ENCODE measurements at regions not wholly inside any gene's neighbourhood (a gene's known extent, or its start where the extent isn't known, plus 50 kb on each side); places are given as distances from the start of the nearest gene placed in this dataset.
"Not testable (repeated sequence)": the region's sequence is repeated elsewhere in the genome, so short reads cannot be mapped to it uniquely, and the experiment has no call there.

DNA sequence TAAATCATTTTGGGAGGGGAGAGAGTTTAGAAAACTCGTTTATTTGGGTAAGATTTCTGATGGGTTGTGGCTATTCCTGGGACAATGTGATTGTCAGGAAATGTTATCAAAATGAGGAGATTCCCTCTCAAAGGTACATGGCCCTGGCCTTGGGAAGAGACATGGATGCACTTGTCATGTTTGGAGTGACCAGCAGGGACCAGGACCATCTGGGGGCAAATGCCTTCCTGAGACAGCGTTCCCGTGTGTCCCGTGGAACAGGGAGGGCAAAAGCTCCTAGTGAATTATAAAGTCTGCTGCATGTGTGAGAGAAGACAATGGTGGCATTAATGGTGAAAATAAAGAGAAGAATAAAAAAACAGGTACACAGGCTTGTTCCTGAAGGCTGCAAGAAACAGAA is 317.3 kb downstream of the ZNF536 start:
- H3K9me3 Mint-ChIP-seq = peaks cover 0 to 2% (median 0%) of the 10 kb centered on the region in 7 donors

DNA sequence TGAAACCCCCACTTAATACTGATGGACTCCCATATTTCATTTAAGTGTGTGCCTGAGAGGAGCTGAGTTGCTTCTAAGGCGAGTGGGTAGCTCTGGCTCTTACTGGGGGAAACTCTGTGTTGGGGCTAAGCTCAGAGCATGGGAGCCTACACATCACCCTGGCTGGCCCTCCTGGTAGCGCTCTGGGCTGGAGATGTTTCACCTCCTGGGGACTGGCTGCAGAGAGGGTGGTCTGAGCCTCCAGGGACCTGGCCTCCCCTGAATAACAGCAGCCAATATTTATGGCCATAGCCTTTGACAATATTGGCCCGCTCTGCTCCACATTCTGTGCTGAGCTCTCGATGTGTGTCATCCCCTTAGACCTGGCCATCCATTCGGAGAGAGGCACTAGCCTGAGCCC is 316.5 kb downstream of the ZNF536 start:
- peaks cover 54 to 80% (median 59%) of the 10 kb centered on the region in 3 donors for H3K27me3 Mint-ChIP-seq
- H3K36me3 Mint-ChIP-seq = no peaks in the 10 kb centered on the region
- H3K4me1 Mint-ChIP-seq = peaks cover 0 to 7% (median 0%) of the 10 kb centered on the region in 3 donors
- ATAC-seq (ENCODE audit: low read depth in 2 of 2) = no peak
- DNase-seq = no peak
- peaks cover 0 to 2% (median 0%) of the 10 kb centered on the region in 7 donors for H3K9me3 Mint-ChIP-seq
- no peak overlapping the region for H3K4me3 Mint-ChIP-seq
- no peak overlapping the region for H3K27ac Mint-ChIP-seq

More for the DNA sequence above, 317.3 kb downstream of the ZNF536 start:
- Mint-ChIP-seq H3K27me3 (peaks cover 52 to 84% (median 61%) of the 10 kb centered on the region in 3 donors), H3K27ac (no peak overlapping the region), H3K36me3 (no peaks in the 10 kb centered on the region), H3K4me3 (no peak overlapping the region), H3K4me1 (peaks cover 0 to 7% (median 0%) of the 10 kb centered on the region in 3 donors)
- DNase-seq (no peak), ATAC-seq (ENCODE audit: low read depth in 2 of 2) (no peak)

DNA sequence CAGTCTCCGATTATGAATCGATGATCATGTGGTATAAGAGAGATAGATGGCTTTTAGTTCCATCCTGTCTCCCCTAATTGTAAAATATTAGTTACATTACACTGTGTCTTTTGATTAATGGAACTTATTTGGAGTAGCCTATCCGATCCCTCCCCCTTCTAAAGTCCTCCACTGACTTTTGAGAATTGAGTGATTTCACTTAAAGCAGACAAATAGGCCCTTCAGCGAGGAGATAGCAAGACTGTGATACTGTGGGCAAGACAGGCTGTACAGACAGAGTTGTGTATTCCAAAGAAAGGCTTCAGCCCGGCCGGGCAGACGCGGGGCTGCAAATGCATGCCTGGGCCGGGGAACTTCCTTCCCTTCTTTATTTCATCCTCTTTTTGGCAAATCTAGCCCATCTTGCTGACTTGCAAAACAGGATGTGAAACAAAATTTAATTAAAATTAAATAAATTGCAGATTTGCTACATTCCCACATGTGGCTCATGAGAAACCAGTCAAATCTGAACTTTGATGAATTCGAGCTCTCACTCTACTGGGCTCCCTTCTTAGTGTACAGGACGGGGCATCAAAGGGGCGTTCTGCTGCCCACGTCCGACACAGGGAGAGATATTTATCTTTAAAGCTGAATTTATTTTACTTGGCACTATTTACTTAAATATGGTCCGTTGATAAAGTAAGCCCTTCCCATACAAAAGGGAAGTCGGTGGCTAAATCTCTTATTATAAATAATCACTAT is 314.8 kb downstream of the ZNF536 start:
- Mint-ChIP-seq H3K9me3 (peaks cover 0 to 2% (median 0%) of the 10 kb centered on the region in 7 donors), H3K27ac (no peak overlapping the region), H3K36me3 (no peaks in the 10 kb centered on the region), H3K4me1 (peaks cover 0 to under 1% (median 0%) of the 10 kb centered on the region in 3 donors), H3K27me3 (peaks cover 52 to 68% (median 57%) of the 10 kb centered on the region in 3 donors), H3K4me3 (no peak overlapping the region)
- no peak for ATAC-seq (ENCODE audit: low read depth in 2 of 2)
- DNase-seq = no peak

DNA sequence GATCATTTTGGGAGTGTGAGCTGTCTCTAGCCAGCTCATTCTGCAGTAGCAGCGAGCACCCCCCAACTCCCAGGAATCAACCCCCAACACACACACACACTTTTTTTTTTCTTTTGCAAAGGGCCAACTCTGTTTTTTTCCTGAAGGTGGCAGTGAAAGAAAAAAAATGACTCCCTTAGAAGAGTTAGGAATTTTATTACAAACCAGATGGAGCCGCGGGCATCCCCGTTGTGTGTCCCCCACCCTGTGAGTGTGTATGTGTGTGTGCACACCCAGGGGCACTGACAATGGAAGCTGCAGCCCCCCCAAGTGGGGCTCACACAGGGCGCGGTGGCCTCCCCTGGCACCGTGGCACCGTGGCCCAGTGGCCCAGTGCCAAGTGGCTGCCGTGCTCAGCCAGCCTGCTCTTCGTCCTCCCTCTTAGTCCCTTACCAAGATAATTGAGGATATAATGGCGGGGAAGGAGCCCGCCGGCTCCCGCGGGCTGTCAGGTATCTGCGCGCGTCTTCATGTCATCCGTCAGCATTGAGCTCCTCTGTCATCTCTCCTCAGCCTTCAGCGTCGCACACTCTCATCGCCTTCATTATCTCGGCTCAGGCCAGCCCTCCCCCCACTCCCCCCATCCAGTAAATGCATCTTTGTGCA is 314.1 kb downstream of the ZNF536 start:
- peaks cover 0 to 2% (median 0%) of the 10 kb centered on the region in 7 donors for H3K9me3 Mint-ChIP-seq
- ATAC-seq (ENCODE audit: low read depth in 2 of 2) (no peak), DNase-seq (no peak)
- H3K4me3 Mint-ChIP-seq = no peak overlapping the region
- H3K27me3 Mint-ChIP-seq = peaks cover 48 to 61% (median 52%) of the 10 kb centered on the region in 3 donors
- H3K27ac Mint-ChIP-seq = no peak overlapping the region
- H3K36me3 Mint-ChIP-seq = no peaks in the 10 kb centered on the region
- no peaks in the 10 kb centered on the region for H3K4me1 Mint-ChIP-seq

DNA sequence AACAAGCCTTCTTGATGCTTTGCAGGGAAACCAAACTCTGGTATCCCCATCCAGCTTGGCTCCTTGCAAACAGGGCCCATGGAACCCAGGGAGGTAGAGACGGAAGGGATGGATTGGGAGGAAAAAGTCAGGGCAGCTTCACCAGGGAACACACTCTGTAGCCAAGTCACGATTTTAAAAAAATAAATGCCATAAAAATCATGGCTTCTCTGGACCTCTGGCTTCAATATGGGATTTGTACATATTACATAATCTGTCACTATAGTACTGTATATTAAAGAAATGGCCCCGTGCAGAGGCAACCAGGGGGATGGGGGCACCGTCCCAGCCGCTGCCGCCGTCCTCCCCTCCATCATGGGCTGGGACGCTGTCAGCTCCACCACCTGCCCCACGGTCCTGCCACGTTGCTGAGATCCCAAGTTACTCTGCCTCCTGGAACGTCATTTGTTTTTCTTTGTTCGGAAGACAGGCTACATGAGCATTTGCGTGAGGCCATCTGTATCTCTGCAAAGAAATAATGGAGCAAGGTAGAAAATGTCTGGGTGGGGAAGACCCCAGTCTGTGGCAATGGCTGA is 313.3 kb downstream of the ZNF536 start:
- Mint-ChIP-seq H3K4me3 (no peak overlapping the region), H3K9me3 (peaks cover 0 to 2% (median 0%) of the 10 kb centered on the region in 7 donors), H3K27me3 (peaks cover 42 to 53% (median 50%) of the 10 kb centered on the region in 3 donors), H3K4me1 (no peaks in the 10 kb centered on the region), H3K27ac (peak overlapping the region in 1 of 6 donors; percentile 5), H3K36me3 (no peaks in the 10 kb centered on the region)
- ATAC-seq (ENCODE audit: low read depth in 2 of 2) = no peak
- no peak for DNase-seq

DNA sequence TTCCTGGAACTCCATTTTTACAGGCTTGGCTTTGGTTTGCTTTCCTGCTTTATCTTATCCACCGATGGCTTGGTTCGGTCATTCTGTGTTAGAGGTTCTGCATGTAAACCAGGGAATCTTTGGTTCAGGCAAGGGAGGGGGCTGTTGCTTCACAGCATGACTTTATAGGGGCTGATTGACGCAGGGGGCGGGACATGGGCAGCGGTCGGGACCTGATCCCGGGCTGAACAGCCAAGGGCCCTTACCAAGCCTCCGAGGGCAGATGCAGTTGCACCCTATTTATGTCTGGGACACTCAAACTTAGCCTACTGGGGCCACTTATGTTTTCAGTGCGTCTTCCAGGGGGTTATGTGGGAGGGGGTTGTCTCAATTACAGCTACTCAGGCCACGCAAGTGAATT is 312.4 kb downstream of the ZNF536 start:
- no peak for DNase-seq
- Mint-ChIP-seq H3K9me3 (peaks cover 0 to 2% (median 0%) of the 10 kb centered on the region in 7 donors), H3K27me3 (peaks cover 37 to 47% (median 44%) of the 10 kb centered on the region in 3 donors), H3K4me3 (no peak overlapping the region), H3K27ac (no peak overlapping the region), H3K4me1 (no peaks in the 10 kb centered on the region), H3K36me3 (no peaks in the 10 kb centered on the region)
- no peak for ATAC-seq (ENCODE audit: low read depth in 2 of 2)

DNA sequence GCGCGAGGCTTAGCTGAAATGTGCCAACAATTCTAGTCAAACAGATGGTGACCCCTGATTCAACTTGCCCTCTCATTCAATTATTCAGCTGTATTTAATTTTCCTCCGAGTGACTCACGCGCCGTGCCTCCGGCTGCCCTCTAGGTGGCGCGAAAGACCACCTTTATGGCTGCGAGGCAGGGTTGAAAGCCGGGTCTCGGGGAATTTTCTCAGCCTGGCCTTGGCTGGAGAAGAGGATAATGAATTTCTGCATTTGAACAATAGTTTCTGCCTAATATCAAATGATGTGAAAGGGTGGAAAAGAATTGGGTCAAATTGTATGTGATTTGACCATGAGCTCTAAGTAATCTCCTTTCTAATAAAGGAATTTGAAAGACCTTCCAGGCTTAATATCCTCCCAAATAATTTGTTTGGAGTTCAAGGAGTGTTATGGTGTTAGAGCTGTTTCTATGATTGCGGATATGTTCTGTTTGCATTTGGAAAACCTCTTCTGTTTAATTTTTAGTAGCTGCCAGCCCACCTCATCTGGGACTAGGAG is 310.9 kb downstream of the ZNF536 start:
- ATAC-seq (ENCODE audit: low read depth in 2 of 2) = no peak
- Mint-ChIP-seq H3K36me3 (no peaks in the 10 kb centered on the region), H3K4me1 (no peaks in the 10 kb centered on the region), H3K27ac (no peak overlapping the region), H3K27me3 (peaks cover 26 to 41% (median 35%) of the 10 kb centered on the region in 3 donors), H3K9me3 (no peaks in the 10 kb centered on the region), H3K4me3 (no peak overlapping the region)
- DNase-seq = no peak

DNA sequence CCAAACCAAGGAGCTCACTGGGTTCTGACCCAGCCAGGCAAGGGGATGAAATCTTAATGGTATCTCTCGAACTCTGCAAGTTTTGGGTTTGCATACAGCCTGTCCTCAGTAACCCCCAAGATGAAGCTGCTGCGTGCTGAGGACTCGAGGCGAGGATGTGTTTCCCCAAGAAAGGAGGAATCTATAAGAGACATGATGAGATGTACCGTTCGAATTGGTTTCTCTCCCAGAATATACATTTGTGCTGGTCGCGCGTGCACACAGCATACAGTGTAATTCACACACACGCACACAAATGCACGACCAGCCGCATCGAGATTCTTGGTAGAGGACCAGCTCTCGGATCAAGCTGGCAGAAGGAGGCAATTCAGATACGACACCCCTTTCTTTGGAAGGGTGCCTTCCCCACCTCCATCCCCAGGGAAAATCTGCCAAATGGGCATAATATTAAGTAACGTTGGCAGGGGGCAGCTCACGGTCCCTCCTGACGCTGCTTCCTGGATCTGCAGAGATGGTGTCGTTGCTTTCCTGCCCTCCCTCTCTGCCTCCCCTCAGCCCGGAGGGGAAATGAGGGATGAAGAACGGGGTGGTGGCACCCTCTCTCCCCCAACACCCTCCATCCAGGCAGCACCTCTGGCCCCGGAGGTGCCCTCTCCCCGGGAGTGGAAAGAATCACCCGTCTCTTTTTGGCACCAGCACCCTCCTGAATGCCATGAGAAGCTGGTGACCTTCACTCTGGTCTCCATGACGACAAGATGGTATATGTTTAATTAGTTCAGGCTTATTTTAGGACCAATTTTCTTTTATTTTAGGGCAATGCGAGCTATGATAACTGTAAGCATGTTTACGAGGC is 310.2 kb downstream of the ZNF536 start:
- Mint-ChIP-seq H3K36me3 (no peaks in the 10 kb centered on the region), H3K4me1 (no peaks in the 10 kb centered on the region), H3K27ac (no peak overlapping the region), H3K9me3 (no peaks in the 10 kb centered on the region), H3K27me3 (peaks cover 22 to 47% (median 33%) of the 10 kb centered on the region in 3 donors), H3K4me3 (no peak overlapping the region)
- ATAC-seq (ENCODE audit: low read depth in 2 of 2) = no peak
- DNase-seq = no peak

DNA sequence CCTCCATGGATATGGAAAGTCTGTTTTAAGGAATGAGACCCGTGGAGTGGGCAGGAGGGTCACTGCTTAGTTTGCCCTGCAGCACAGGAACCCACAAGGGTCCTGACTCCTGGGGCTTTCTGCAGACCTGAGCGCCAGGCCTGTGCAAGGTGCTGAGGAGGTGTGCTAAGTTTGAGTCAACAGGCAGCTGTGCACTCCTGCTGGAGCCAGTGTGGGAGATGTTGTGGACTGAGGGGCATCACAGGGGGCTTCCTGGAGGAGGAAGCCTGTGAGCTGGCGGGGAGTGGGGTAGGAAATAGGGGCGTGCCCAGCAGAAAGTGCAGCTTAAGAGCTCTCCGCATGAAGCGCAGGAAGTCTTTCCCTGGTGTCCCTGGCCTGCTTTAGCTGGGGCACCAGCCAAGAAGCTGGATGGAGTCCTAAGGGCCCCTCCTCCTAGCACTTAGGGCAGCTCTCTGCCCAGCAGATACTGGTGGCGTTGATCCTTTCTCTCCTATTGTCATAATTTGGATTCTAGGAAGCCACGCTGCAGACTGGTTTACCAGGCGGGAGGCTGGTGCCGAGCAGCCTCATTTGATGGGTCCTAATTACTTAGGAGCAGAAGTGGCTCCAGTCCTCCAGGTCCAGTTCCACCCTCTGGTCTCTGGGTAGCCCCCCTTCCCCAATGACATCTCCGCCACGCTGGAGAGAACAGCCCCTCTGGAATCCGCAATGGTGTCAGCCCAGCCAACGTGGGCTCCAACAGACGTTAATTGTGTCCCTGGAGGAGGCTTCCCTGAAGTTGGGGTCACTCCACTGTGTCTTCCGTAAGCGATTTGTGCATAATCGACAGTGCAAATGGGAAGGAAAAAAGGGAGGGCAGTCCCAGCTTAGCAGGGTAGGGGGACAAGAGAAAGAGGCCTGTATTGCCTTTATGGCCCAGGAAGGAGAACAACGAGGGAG is 309.2 kb downstream of the ZNF536 start:
- Mint-ChIP-seq H3K4me3 (no peak overlapping the region), H3K36me3 (no peaks in the 10 kb centered on the region), H3K27me3 (peaks cover 21 to 40% (median 24%) of the 10 kb centered on the region in 3 donors), H3K4me1 (no peaks in the 10 kb centered on the region), H3K9me3 (no peaks in the 10 kb centered on the region), H3K27ac (peak overlapping the region in 1 of 6 donors; percentile 60)
- ATAC-seq (ENCODE audit: low read depth in 2 of 2) = no peak
- no peak for DNase-seq

DNA sequence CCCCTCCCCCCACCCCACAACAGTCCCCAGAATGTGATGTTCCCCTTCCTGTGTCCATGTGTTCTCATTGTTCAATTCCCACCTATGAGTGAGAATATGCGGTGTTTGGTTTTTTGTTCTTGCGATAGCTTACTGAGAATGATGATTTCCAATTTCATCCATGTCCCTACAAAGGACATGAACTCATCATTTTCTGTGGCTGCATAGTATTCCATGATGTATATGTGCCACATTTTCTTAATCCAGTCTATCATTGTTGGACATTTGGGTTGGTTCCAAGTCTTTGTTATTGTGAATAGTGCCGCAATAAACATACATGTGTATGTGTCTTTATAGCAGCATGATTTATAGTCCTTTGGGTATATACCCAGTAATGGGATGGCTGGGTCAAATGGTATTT is 308.2 kb downstream of the ZNF536 start:
- peaks cover 13 to 32% (median 16%) of the 10 kb centered on the region in 3 donors for H3K27me3 Mint-ChIP-seq
- not testable (repeated sequence) for H3K4me3 Mint-ChIP-seq; DNase-seq; H3K4me1 Mint-ChIP-seq; ATAC-seq (ENCODE audit: low read depth in 2 of 2); H3K27ac Mint-ChIP-seq; H3K9me3 Mint-ChIP-seq; H3K36me3 Mint-ChIP-seq

DNA sequence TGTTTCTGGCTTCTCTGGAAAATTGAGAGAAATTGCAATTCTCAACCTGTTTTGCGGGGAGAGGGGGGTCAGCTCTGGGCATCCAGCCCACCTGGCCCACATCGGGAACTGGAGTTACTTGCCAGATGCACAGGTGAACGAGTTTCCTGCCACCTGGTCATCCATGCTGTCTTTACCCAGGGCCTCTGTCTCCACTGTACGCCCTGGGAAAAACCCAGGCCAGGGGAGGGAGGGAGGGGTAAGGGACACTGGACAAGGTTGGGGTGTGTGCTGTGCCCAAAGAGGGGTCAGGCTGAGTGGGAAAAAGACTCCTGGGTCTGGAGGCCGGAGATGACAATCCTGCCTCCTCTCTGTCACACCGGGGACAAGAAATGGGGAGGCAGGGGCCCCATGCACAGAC is 307.6 kb downstream of the ZNF536 start:
- no peaks in the 10 kb centered on the region for H3K9me3 Mint-ChIP-seq

DNA sequence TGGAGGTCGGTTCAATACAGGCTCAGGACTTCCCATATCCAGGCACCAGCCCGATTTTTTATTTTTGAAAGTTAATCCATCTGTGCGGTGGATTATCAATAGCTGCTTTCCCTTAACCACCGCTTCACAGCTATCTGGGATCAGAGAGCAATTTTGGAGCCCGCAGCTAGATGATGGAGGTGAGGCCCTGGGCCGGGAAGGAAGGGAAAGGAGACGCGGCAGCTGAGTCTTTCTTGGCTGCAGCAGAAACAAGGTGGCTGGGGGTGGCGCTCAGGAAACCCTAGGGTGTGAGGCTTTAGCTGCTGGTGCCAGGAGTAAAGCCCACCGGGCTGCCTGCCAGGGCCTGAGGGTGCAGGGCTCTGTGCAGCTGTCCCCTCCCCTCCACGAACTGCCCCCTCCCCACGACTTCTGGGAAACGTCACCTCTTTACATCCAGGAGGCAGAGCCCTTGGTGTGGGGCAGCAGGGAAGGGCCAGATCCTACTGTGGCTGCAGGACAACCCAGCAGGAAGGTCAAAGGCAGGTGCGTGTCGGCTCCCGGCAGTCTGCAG is 307.0 kb downstream of the ZNF536 start:
- H3K27ac Mint-ChIP-seq = no peak overlapping the region
- peaks cover 0 to 4% (median 0%) of the 10 kb centered on the region in 7 donors for H3K9me3 Mint-ChIP-seq
- H3K4me3 Mint-ChIP-seq = no peak overlapping the region
- no peaks in the 10 kb centered on the region for H3K36me3 Mint-ChIP-seq
- no peak for ATAC-seq (ENCODE audit: low read depth in 2 of 2)
- H3K4me1 Mint-ChIP-seq = no peaks in the 10 kb centered on the region
- DNase-seq = no peak
- H3K27me3 Mint-ChIP-seq = peaks cover 11 to 27% (median 12%) of the 10 kb centered on the region in 3 donors

More for the DNA sequence above, 307.6 kb downstream of the ZNF536 start:
- DNase-seq (no peak), ATAC-seq (ENCODE audit: low read depth in 2 of 2) (no peak)
- no peak overlapping the region for H3K27ac Mint-ChIP-seq
- no peak overlapping the region for H3K4me3 Mint-ChIP-seq
- H3K36me3 Mint-ChIP-seq = no peaks in the 10 kb centered on the region
- H3K27me3 Mint-ChIP-seq = peaks cover 9 to 27% (median 12%) of the 10 kb centered on the region in 3 donors
- H3K4me1 Mint-ChIP-seq = no peaks in the 10 kb centered on the region

Measured in naive B cell (primary cell).